ENCODE measurements at regions not wholly inside any gene's neighbourhood (a gene's known extent, or its start where the extent isn't known, plus 50 kb on each side); places are given as distances from the start of the nearest gene placed in this dataset.

- no peak for DNase-seq (ENCODE audit: low read depth in 2 of 2)
Observed at GRCh38 chr11:122062763-122063162, 53.3 kb downstream of the BLID start.

GRCh38 chr11:122059565-122059964, 56.5 kb downstream of the BLID start:
- DNase-seq (ENCODE audit: low read depth in 2 of 2), result no peak

GRCh38 chr11:122050021-122050690, 65.9 kb downstream of the BLID start:
- peak in 1 of 2 donors; percentile 86 for DNase-seq (ENCODE audit: low read depth in 2 of 2)

GRCh38 chr11:122048401-122048800, 67.6 kb downstream of the BLID start:
- DNase-seq (ENCODE audit: low read depth in 2 of 2), result peak in 1 of 2 donors; percentile 61

- DNase-seq (ENCODE audit: low read depth in 2 of 2), result peak in 1 of 2 donors; percentile 56
Observed at GRCh38 chr11:122046846-122047245, 69.2 kb downstream of the BLID start.

GRCh38 chr11:122046438-122046837, 69.6 kb downstream of the BLID start:
- no peak for DNase-seq (ENCODE audit: low read depth in 2 of 2)

GRCh38 chr11:122045181-122045586, 70.8 kb downstream of the BLID start:
- DNase-seq (ENCODE audit: low read depth in 2 of 2), result peak; percentile 13 to 96

GRCh38 chr11:122044086-122044485, 71.9 kb downstream of the BLID start:
- peak in 1 of 2 donors; percentile 35 for DNase-seq (ENCODE audit: low read depth in 2 of 2)

- DNase-seq (ENCODE audit: low read depth in 2 of 2), result no peak
Observed at GRCh38 chr11:122042981-122043380, 73.0 kb downstream of the BLID start.

- DNase-seq (ENCODE audit: low read depth in 2 of 2), result peak in 1 of 2 donors; percentile 46
Observed at GRCh38 chr11:122040464-122040863, 75.6 kb downstream of the BLID start.

GRCh38 chr11:122038543-122038942, 77.5 kb downstream of the BLID start:
- DNase-seq (ENCODE audit: low read depth in 2 of 2), result no peak

GRCh38 chr11:122037911-122038310, 78.1 kb downstream of the BLID start:
- DNase-seq (ENCODE audit: low read depth in 2 of 2), result no peak

- DNase-seq (ENCODE audit: low read depth in 2 of 2), result no peak
Observed at GRCh38 chr11:122036493-122036892, 79.5 kb downstream of the BLID start.

GRCh38 chr11:122036018-122036417, 80.0 kb downstream of the BLID start:
- no peak for DNase-seq (ENCODE audit: low read depth in 2 of 2)

GRCh38 chr11:122033631-122034030, 82.4 kb downstream of the BLID start:
- DNase-seq (ENCODE audit: low read depth in 2 of 2), result no peak

GRCh38 chr11:122033193-122033592, 82.8 kb downstream of the BLID start:
- DNase-seq (ENCODE audit: low read depth in 2 of 2), result no peak

GRCh38 chr11:122032317-122032716, 83.7 kb downstream of the BLID start:
- DNase-seq (ENCODE audit: low read depth in 2 of 2), result no peak

GRCh38 chr11:122031813-122032212, 84.2 kb downstream of the BLID start:
- no peak for DNase-seq (ENCODE audit: low read depth in 2 of 2)

- DNase-seq (ENCODE audit: low read depth in 2 of 2), result peak in 1 of 2 donors; percentile 30
Observed at GRCh38 chr11:122030286-122030685, 85.7 kb downstream of the BLID start.

GRCh38 chr11:122028545-122028944, 87.5 kb downstream of the BLID start:
- DNase-seq (ENCODE audit: low read depth in 2 of 2), result no peak

- no peak for DNase-seq (ENCODE audit: low read depth in 2 of 2)
Observed at GRCh38 chr11:122028036-122028435, 88.0 kb downstream of the BLID start.

GRCh38 chr11:122025757-122026156, 90.3 kb downstream of the BLID start:
- no peak for DNase-seq (ENCODE audit: low read depth in 2 of 2)

GRCh38 chr11:122024278-122024677, 91.7 kb downstream of the BLID start:
- no peak for DNase-seq (ENCODE audit: low read depth in 2 of 2)
